Right lobe of liver (tissue), 6 donors: ENCODE measurements at regions not wholly inside any gene's neighbourhood (a gene's known extent, or its start where the extent isn't known, plus 50 kb on each side); places are given as distances from the start of the nearest gene placed in this dataset.

Experiments used
- ATAC-seq, 4 donors: fragments of 200-7000 bp; cut with Tn5 transposase; one replicate each; pipeline ENCODE4 v1.9.1; 2020; ENCODE audit warnings: mild to moderate bottlenecking in 4 of 4, moderate library complexity in 4 of 4
- DNase-seq, 3 donors: peaks; one replicate each; pipeline ENCODE4 v3.0.0-alpha.2; 2020
- H3K27ac ChIP-seq, 3 donors: fragments of 200-600 bp; one replicate each; pipeline ENCODE4 v1.8.0; 2022
- H3K27me3 ChIP-seq, 2 donors: fragments of 200-600 bp; one replicate each; pipeline ENCODE4 v1.8.0; 2022
- H3K36me3 ChIP-seq, 4 donors: fragments of 200-600 bp; sonication (generic) in 1 of 4; one replicate each; pipeline versions ENCODE4 v1.5.1 to v1.8.0; 2017 to 2022; ENCODE audit warnings: control low read depth in 1 of 4
- H3K4me1 ChIP-seq, 4 donors: fragments of 200-600 bp; sonication (generic) in 1 of 4; one replicate each; pipeline versions ENCODE4 v1.5.1 to v1.8.0; 2017 to 2022; ENCODE audit warnings: control low read depth in 1 of 4
- H3K4me3 ChIP-seq, 3 donors: fragments of 200-600 bp; one replicate each; pipeline ENCODE4 v1.8.0; 2022
- H3K9me3 ChIP-seq, 4 donors: fragments of 200-600 bp; sonication (generic) in 1 of 4; one replicate each; pipeline versions ENCODE4 v1.5.1 to v1.8.0; 2017 to 2022; ENCODE audit warnings: control low read depth in 1 of 4
- CTCF ChIP-seq, 4 donors: fragments of 200-600 bp in 3 of 4; fragments of 450-650 bp in 1 of 4; IDR thresholded peaks; one replicate each; pipeline versions ENCODE4 v1.5.1 to v1.8.0; 2016 to 2022; ENCODE audit warnings: antibody characterized with exemption in 4 of 4, mild to moderate bottlenecking in 2 of 4
- POLR2A ChIP-seq: fragments of 450-650 bp; IDR thresholded peaks from one replicate; pipeline ENCODE4 v1.6.1; 2017; ENCODE audit warnings: antibody characterized with exemption, mild to moderate bottlenecking
- WGBS: methylation state at CpG from one replicate; pipeline ENCODE4 v1.1.6; 2018; ENCODE audit warnings: low coverage, low lambda C conversion rate; ENCODE audit not compliant: insufficient coverage; ENCODE audit errors: missing lambda C conversion rate; 5-methylcytosine and 5-hydroxymethylcytosine counted together
- intact Hi-C, 2 donors: fragments of 100-400 bp; cut with DNase I; formaldehyde crosslinking; loops; one replicate each; pipeline versions ENCODE4 v1.11.2 to v1.14.1; 2022
- donor health status: DM: no; HTN: yes; CAD: no.
- donor health status: DM: no; HTN: no; CAD: no.
- donor health status: DM: no; HTN: no; CAD: no.
- donor health status: DM: no; HTN: yes; CAD: no.
- donor health status: DM: no; HTN: yes; CAD: no.

- intact Hi-C loops: no loop called here
- Histone ChIP-seq H3K9me3 (no peaks in the 10 kb centered on the region), H3K36me3 (no peaks in the 10 kb centered on the region), H3K4me1 (no peaks in the 10 kb centered on the region), H3K27me3 (no peaks in the 10 kb centered on the region), H3K4me3 (no peak overlapping the region), H3K27ac (no peak overlapping the region)
- 65% methylated on average over 2 of the region's 2 CpGs for WGBS
- no peak for DNase-seq
- TF ChIP-seq CTCF (IDR thresholded peaks at IDR 0.05): no peak
- no peak for TF ChIP-seq POLR2A
- no peak for ATAC-seq
Measured at GRCh38 chr3:16666206-16666605, 61.0 kb upstream of the DAZL start.

GRCh38 chr3:16667633-16668032, 62.4 kb upstream of the DAZL start:
- H3K4me3 ChIP-seq: no peak overlapping the region
- H3K36me3 ChIP-seq: no peaks in the 10 kb centered on the region
- intact Hi-C loops: no loop called here
- no peak overlapping the region for H3K27ac ChIP-seq
- TF ChIP-seq CTCF (IDR thresholded peaks at IDR 0.05) (no peak), POLR2A (no peak)
- H3K4me1 ChIP-seq: no peaks in the 10 kb centered on the region
- H3K27me3 ChIP-seq: no peaks in the 10 kb centered on the region
- DNase-seq (no peak), ATAC-seq (no peak)
- H3K9me3 ChIP-seq: no peaks in the 10 kb centered on the region
- WGBS: 55% methylated on average over 2 of the region's 4 CpGs

GRCh38 chr3:16668776-16669545, 63.7 kb upstream of the DAZL start:
- Histone ChIP-seq H3K27ac (no peak overlapping the region), H3K4me1 (no peaks in the 10 kb centered on the region), H3K36me3 (no peaks in the 10 kb centered on the region), H3K9me3 (no peaks in the 10 kb centered on the region), H3K4me3 (no peak overlapping the region), H3K27me3 (no peaks in the 10 kb centered on the region)
- ATAC-seq (no peak), DNase-seq (no peak)
- intact Hi-C loops: no loop called here
- 58% methylated on average over 5 of the region's 5 CpGs for WGBS
- TF ChIP-seq POLR2A (no peak), CTCF (IDR thresholded peaks at IDR 0.05) (no peak)

- DNase-seq (no peak), ATAC-seq (no peak)
- no peaks in the 10 kb centered on the region for H3K27me3 ChIP-seq
- no peak overlapping the region for H3K4me3 ChIP-seq
- H3K4me1 ChIP-seq: no peaks in the 10 kb centered on the region
- no peak overlapping the region for H3K27ac ChIP-seq
- H3K36me3 ChIP-seq: no peaks in the 10 kb centered on the region
- no peaks in the 10 kb centered on the region for H3K9me3 ChIP-seq
- TF ChIP-seq POLR2A (no peak), CTCF (IDR thresholded peaks at IDR 0.05) (no peak)
- intact Hi-C loops: no loop called here
Measured at GRCh38 chr3:16670191-16670590, 65.0 kb upstream of the DAZL start.

GRCh38 chr3:16671690-16672089, 66.5 kb upstream of the DAZL start:
- no peak for ATAC-seq
- H3K9me3 ChIP-seq: no peaks in the 10 kb centered on the region
- intact Hi-C loops: no loop called here
- TF ChIP-seq CTCF (IDR thresholded peaks at IDR 0.05) (no peak), POLR2A (no peak)
- 58% methylated on average over 1 of the region's 1 CpG for WGBS
- H3K36me3 ChIP-seq: no peaks in the 10 kb centered on the region
- no peaks in the 10 kb centered on the region for H3K27me3 ChIP-seq
- H3K27ac ChIP-seq: no peak overlapping the region
- H3K4me1 ChIP-seq: no peaks in the 10 kb centered on the region
- DNase-seq: no peak
- H3K4me3 ChIP-seq: no peak overlapping the region
